Lower leg skin (tissue), 4 donors: ENCODE measurements at regions not wholly inside any gene's neighbourhood (a gene's known extent, or its start where the extent isn't known, plus 50 kb on each side); places are given as distances from the start of the nearest gene placed in this dataset.

Experiments used
- DNase-seq, 2 donors: peaks; one replicate each; pipeline ENCODE4 v3.0.0-alpha.2; 2019; ENCODE audit warnings: low spot score in 2 of 2
- H3K4me3 ChIP-seq: fragments of 200-600 bp; sonication (generic); 2 replicates; pipeline ENCODE4 v1.5.1; 2017; ENCODE audit warnings: mild to moderate bottlenecking, low read depth; ENCODE audit not compliant: poor library complexity, severe bottlenecking
- POLR2A ChIP-seq, 2 donors: fragments of 450-650 bp; IDR thresholded peaks; one replicate each; pipeline ENCODE4 v1.6.1; 2016 to 2017; ENCODE audit warnings: antibody characterized with exemption in 2 of 2, mild to moderate bottlenecking in 1 of 2, moderate library complexity in 1 of 2
- WGBS, 2 donors: methylation state at CpG; one replicate each; pipeline ENCODE4 v1.1.5; 2018; 5-methylcytosine and 5-hydroxymethylcytosine counted together
- intact Hi-C: fragments of 100-400 bp; cut with DNase I; formaldehyde crosslinking; loops from one replicate; pipeline ENCODE4 v1.15.0; 2023; ENCODE audit warnings: low total_unique reads
- TF ChIP-seq, protein P1 (sequence below), 3 donors: fragments of 450-650 bp; IDR thresholded peaks; one replicate each; pipeline ENCODE4 v1.5.1; 2016; ENCODE audit warnings: antibody characterized with exemption in 3 of 3, mild to moderate bottlenecking in 3 of 3, moderate library complexity in 2 of 3

DNA sequence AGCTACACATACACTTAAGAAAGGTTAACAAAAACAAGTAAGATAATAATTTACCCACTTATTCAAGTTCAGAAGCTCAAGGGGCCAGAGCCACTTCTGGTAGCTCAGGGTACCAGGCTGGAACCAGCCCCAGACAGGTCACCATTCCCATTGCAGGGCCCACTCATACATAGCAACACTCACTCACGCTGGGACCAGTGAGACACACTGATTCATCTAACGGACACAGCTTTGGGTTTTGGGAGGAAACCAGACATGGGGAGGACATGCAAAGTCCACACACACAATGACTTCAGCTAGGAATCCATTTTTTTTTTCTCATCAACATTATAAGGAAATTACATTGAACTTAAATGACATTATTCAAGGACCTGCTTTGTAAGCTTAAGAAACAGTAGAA lies 169.1 kb downstream of the ZC3H11B start:
- WGBS, 2 donors = 82 to 88% methylated on average over 2 of the region's 2 CpGs
- TF ChIP-seq POLR2A (IDR thresholded peaks at IDR 0.05) = no peak
- TF ChIP-seq, protein P1, sequence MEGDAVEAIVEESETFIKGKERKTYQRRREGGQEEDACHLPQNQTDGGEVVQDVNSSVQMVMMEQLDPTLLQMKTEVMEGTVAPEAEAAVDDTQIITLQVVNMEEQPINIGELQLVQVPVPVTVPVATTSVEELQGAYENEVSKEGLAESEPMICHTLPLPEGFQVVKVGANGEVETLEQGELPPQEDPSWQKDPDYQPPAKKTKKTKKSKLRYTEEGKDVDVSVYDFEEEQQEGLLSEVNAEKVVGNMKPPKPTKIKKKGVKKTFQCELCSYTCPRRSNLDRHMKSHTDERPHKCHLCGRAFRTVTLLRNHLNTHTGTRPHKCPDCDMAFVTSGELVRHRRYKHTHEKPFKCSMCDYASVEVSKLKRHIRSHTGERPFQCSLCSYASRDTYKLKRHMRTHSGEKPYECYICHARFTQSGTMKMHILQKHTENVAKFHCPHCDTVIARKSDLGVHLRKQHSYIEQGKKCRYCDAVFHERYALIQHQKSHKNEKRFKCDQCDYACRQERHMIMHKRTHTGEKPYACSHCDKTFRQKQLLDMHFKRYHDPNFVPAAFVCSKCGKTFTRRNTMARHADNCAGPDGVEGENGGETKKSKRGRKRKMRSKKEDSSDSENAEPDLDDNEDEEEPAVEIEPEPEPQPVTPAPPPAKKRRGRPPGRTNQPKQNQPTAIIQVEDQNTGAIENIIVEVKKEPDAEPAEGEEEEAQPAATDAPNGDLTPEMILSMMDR (IDR thresholded peaks at IDR 0.05) = no peak
- no peak overlapping the region for H3K4me3 ChIP-seq
- DNase-seq = no peak
- intact Hi-C loops = no loop called here

GRCh38 chr1:219442611-219443061 lies 170.3 kb downstream of the ZC3H11B start:
- H3K4me3 ChIP-seq = no peak overlapping the region
- intact Hi-C loops = no loop called here
- 61 to 67% methylated on average over 4 of the region's 4 CpGs for WGBS, 2 donors
- TF ChIP-seq POLR2A (IDR thresholded peaks at IDR 0.05) = no peak
- TF ChIP-seq, protein P1 (IDR thresholded peaks at IDR 0.05) = no peak
- no peak for DNase-seq

- H3K4me3 ChIP-seq = no peak overlapping the region
- DNase-seq = no peak
- intact Hi-C loops = no loop called here
- TF ChIP-seq, protein P1 (IDR thresholded peaks at IDR 0.05) = no peak
- TF ChIP-seq POLR2A (IDR thresholded peaks at IDR 0.05) = no peak
These were observed 171.0 kb downstream of the ZC3H11B start for GRCh38 chr1:219441884-219442283.

DNA sequence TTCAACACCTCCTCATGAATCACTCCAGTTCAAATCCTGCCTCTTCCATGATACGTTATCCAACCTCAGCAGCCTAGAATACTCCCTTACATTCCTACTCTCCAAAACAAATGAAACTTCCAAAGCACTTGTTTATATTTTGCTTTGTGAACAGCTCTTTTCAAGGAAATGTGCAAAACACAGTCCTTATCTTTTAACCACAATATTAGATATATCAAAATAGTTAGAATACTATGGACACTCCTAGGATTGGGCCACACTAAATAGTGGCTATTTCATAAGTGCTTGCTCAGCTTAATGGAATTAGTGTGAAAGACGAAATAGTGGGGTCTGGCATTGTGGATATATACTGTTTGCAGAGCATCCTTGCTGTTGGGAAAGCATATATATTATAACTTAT lies 173.5 kb downstream of the ZC3H11B start:
- intact Hi-C loops = no loop called here
- DNase-seq = no peak
- H3K4me3 ChIP-seq = no peak overlapping the region
- no peak for TF ChIP-seq POLR2A (IDR thresholded peaks at IDR 0.05)
- TF ChIP-seq, protein P1 (IDR thresholded peaks at IDR 0.05) = no peak
- WGBS, 2 donors = 93 to 94% methylated on average over 2 of the region's 2 CpGs

DNA sequence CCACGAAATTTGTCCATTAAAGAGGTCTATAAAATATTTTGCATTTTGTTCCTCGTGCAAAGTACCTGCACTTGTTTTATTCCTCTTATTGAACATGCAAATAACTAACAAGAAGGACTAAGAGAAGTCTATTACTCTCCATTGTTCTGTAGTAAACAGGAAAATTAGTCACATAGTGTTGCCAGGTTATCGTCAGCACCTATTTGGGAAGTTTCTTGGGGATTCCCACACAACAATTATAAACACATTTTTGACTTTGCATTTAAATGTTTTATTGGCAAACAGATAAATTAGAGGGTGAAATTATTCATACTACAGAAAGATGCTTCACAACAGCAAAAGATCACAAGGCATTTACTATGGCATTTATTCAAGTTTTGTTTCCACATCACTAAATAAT lies 174.5 kb downstream of the ZC3H11B start:
- WGBS, 2 donors = 52 to 53% methylated on average over 3 of the region's 3 CpGs
- intact Hi-C loops = no loop called here
- DNase-seq = no peak
- H3K4me3 ChIP-seq = no peak overlapping the region
- TF ChIP-seq, protein P1 (IDR thresholded peaks at IDR 0.05) = no peak
- TF ChIP-seq POLR2A (IDR thresholded peaks at IDR 0.05) = no peak

GRCh38 chr1:219434923-219435297 lies 178.0 kb downstream of the ZC3H11B start:
- no peak for TF ChIP-seq POLR2A (IDR thresholded peaks at IDR 0.05)
- TF ChIP-seq, protein P1 (IDR thresholded peaks at IDR 0.05) = no peak
- DNase-seq = no peak
- intact Hi-C loops = no loop called here
- WGBS, 2 donors = 78 to 80% methylated on average over 2 of the region's 2 CpGs
- no peak overlapping the region for H3K4me3 ChIP-seq
